Prostate gland (tissue), 2 donors: ENCODE measurements at regions not wholly inside any gene's neighbourhood (a gene's known extent, or its start where the extent isn't known, plus 50 kb on each side); places are given as distances from the start of the nearest gene placed in this dataset.

Experiments
- DNase-seq: peaks from one replicate; pipeline ENCODE4 v3.0.0-alpha.2; 2019; ENCODE audit warnings: low spot score
- H3K27ac ChIP-seq, 2 donors: fragments of 200-600 bp; sonication (generic); 2 replicates each; pipeline ENCODE4 v1.5.1; 2017 to 2019
- H3K27me3 ChIP-seq: fragments of 200-600 bp; sonication (generic); replicated peaks from 2 replicates; pipeline ENCODE4 v1.5.1; 2019; ENCODE audit not compliant: insufficient read depth
- H3K36me3 ChIP-seq, 2 donors: fragments of 200-600 bp; sonication (generic); 1 replicate in 1 of 2; 2 replicates in 1 of 2; pipeline versions ENCODE4 v1.5.1 to v1.8.1; 2017 to 2019
- H3K4me1 ChIP-seq: fragments of 200-600 bp; sonication (generic); replicated peaks from 2 replicates; pipeline ENCODE4 v1.5.1; 2019
- H3K4me3 ChIP-seq, 2 donors: fragments of 200-600 bp; sonication (generic); 2 replicates each; pipeline ENCODE4 v1.5.1; 2017 to 2019
- H3K9me3 ChIP-seq: fragments of 200-600 bp; sonication (generic); 2 replicates; pipeline ENCODE4 v1.5.1; 2017
- POLR2A ChIP-seq: fragments of 450-650 bp; IDR thresholded peaks from one replicate; pipeline ENCODE4 v1.6.1; 2016; ENCODE audit warnings: antibody characterized with exemption, mild to moderate bottlenecking
- POLR2AphosphoS5 ChIP-seq: sonication (generic); formaldehyde crosslinking; IDR thresholded peaks from one replicate; pipeline ENCODE4 v1.6.1; 2017; ENCODE audit warnings: antibody characterized with exemption
- WGBS: methylation state at CpG from one replicate; pipeline ENCODE4 v1.1.5; 2018; 5-methylcytosine and 5-hydroxymethylcytosine counted together
- intact Hi-C: fragments of 100-400 bp; cut with DNase I; formaldehyde crosslinking; loops from one replicate; pipeline ENCODE4 v1.14.2; 2022
- TF ChIP-seq, protein P1 (sequence below), 4 experiments: fragments of 200-600 bp in 2 of 4; fragments of 450-650 bp in 2 of 4; sonication (generic) in 2 of 4; IDR thresholded peaks; 1 replicate in 3 of 4; 2 replicates in 1 of 4; pipeline ENCODE4 v1.5.1; 2016 to 2019; ENCODE audit warnings: antibody characterized with exemption in 4 of 4, mild to moderate bottlenecking in 2 of 4, moderate library complexity in 2 of 4

DNA sequence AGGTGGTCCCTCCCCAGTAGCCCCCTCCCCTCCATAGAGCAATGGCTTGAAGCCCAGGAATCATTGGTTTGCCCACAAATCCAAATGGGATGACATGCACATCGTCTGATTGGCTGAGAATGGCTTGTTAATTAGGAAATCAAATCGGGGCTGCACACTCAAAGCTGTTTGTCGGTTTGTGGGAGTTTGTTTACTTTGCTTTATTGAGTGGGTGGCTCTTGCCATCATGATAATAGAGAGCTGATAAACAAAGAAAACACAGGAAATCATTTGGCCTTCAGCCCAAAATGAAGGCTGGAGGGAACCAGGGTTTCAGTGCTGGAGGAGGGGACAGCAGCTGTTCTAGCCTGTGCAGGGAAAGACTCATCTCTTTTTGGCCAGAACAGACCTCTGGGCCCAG, 316.3 kb downstream of the CBLN1 start:
- H3K4me1 ChIP-seq = no peaks in the 10 kb centered on the region
- intact Hi-C loops = no loop called here
- DNase-seq = no peak
- no peak overlapping the region for H3K27ac ChIP-seq
- no peaks in the 10 kb centered on the region for H3K9me3 ChIP-seq
- no peak for TF ChIP-seq POLR2A
- no peak for TF ChIP-seq POLR2AphosphoS5
- TF ChIP-seq, protein P1, sequence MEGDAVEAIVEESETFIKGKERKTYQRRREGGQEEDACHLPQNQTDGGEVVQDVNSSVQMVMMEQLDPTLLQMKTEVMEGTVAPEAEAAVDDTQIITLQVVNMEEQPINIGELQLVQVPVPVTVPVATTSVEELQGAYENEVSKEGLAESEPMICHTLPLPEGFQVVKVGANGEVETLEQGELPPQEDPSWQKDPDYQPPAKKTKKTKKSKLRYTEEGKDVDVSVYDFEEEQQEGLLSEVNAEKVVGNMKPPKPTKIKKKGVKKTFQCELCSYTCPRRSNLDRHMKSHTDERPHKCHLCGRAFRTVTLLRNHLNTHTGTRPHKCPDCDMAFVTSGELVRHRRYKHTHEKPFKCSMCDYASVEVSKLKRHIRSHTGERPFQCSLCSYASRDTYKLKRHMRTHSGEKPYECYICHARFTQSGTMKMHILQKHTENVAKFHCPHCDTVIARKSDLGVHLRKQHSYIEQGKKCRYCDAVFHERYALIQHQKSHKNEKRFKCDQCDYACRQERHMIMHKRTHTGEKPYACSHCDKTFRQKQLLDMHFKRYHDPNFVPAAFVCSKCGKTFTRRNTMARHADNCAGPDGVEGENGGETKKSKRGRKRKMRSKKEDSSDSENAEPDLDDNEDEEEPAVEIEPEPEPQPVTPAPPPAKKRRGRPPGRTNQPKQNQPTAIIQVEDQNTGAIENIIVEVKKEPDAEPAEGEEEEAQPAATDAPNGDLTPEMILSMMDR (IDR thresholded peaks at IDR 0.05) = no peak
- H3K36me3 ChIP-seq = no peaks in the 10 kb centered on the region
- 16% methylated on average over 3 of the region's 3 CpGs for WGBS
- H3K27me3 ChIP-seq = no peaks in the 10 kb centered on the region
- no peak overlapping the region for H3K4me3 ChIP-seq

DNA sequence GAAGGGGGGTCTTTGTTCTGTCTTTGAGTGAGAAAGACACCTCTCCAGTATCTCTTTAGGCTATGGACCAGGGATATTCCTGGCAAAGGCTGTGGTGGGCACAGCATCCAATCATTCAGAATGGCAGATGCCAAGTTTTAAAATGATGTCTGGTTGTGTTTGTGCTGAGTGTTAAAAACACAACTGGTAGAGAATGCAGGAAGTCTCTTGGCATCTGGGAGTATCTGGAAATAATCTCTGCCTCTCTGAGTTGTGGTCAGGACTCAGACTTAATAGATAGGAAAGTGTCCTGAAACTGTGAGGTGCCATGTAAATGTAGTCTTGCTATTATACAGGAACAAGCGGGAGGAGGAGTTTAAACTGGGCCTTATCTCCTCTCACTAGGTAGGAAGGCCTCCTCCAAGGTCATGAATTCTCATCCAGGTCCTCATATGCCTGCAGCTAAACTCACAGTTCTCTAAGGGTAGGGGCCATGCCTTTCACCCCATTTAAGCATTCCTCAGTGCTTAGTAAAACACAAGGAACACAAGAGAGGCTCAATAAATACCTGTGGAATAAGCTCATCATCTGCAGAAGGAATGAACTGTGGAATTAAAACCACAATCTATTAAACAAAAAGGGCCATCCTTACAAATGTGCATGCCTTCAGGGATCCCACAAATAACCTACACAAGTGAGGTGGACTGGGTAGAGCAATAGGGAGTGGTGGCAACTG, 317.6 kb downstream of the CBLN1 start:
- no peaks in the 10 kb centered on the region for H3K27me3 ChIP-seq
- no peak for TF ChIP-seq POLR2A
- no peak for TF ChIP-seq POLR2AphosphoS5
- TF ChIP-seq, protein P1 (IDR thresholded peaks at IDR 0.05) = no peak
- H3K4me1 ChIP-seq = no peaks in the 10 kb centered on the region
- no peak overlapping the region for H3K27ac ChIP-seq
- H3K36me3 ChIP-seq = no peaks in the 10 kb centered on the region
- WGBS = 54% methylated on average over 1 of the region's 1 CpG
- intact Hi-C loops = no loop called here
- no peak for DNase-seq
- no peak overlapping the region for H3K4me3 ChIP-seq
- H3K9me3 ChIP-seq = no peaks in the 10 kb centered on the region

DNA sequence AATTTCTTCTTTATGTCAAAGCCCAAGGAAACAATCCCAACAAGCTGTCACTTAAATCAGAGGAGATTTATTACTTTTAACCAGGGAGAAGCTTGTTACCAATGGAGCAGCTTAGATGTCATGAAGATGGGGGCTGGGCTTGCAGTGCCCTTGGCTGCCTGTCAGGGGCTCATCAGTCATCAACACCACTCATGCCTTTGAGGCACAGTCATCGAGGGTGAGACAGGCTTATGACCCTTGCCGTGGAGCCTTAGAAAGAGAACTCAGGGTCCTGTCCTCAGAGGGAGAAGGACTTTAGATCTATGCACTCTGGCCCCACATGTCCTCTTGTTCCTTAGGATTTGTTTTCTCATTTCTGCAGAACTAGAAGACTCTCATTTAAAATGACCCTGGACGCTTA, 318.3 kb downstream of the CBLN1 start:
- H3K36me3 ChIP-seq = no peaks in the 10 kb centered on the region
- no peak overlapping the region for H3K4me3 ChIP-seq
- DNase-seq = no peak
- intact Hi-C loops = no loop called here
- H3K4me1 ChIP-seq = no peaks in the 10 kb centered on the region
- TF ChIP-seq POLR2AphosphoS5 = no peak
- TF ChIP-seq, protein P1 (IDR thresholded peaks at IDR 0.05) = no peak
- H3K27me3 ChIP-seq = no peaks in the 10 kb centered on the region
- 55% methylated on average over 3 of the region's 3 CpGs for WGBS
- no peaks in the 10 kb centered on the region for H3K9me3 ChIP-seq
- no peak overlapping the region for H3K27ac ChIP-seq

DNA sequence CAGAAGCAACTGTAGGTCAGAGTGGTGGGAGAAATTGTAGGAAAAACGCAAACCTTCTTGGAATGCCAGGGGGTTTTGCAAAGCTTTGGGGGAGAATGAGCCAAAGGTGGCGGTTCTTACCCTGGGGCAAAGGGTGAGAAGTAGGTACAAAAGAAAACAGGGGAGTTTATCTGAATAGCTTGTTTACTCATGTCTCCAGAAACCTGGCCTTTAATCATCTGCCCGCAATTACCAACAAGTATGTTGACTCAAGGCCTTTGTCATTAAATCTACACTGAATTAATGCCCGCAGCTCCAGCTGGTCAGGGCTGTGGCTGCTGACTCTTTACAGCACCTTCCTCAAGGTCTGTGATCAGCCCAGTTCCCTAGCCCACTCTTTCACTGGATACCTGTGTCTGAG, 320.1 kb downstream of the CBLN1 start:
- Histone ChIP-seq H3K36me3 (no peaks in the 10 kb centered on the region), H3K27ac (no peak overlapping the region), H3K9me3 (no peaks in the 10 kb centered on the region), H3K4me1 (no peaks in the 10 kb centered on the region), H3K27me3 (no peaks in the 10 kb centered on the region), H3K4me3 (no peak overlapping the region)
- TF ChIP-seq POLR2AphosphoS5 = no peak
- no peak for TF ChIP-seq POLR2A
- TF ChIP-seq, protein P1 (IDR thresholded peaks at IDR 0.05) = no peak
- DNase-seq = no peak
- WGBS = 68% methylated on average over 4 of the region's 4 CpGs
- intact Hi-C loops = no loop called here

DNA sequence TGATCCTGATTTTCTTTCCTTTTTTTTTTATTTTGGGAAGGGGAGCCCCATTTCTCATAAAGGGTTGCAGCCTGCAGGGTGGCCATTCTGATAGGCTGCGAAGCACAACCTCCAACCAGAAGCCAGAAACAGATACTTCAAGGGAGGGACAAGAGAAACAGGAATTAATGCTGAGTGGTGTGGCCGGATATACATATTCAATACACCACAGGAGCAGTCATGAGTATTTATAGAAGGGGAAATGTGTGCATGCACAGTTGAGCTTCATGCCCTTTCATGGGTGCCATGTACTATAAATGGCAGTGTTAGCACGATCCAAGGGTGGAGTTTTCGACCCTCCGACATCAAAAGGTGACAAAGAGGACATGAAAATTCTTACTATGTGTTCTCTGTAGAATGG, 320.8 kb downstream of the CBLN1 start:
- TF ChIP-seq, protein P1 (IDR thresholded peaks at IDR 0.05) = no peak
- no peak for TF ChIP-seq POLR2AphosphoS5
- no peak for TF ChIP-seq POLR2A

More for the DNA sequence above, 320.8 kb downstream of the CBLN1 start:
- no peaks in the 10 kb centered on the region for H3K27me3 ChIP-seq
- no peak for DNase-seq
- H3K4me1 ChIP-seq = no peaks in the 10 kb centered on the region
- no peak overlapping the region for H3K4me3 ChIP-seq
- intact Hi-C loops = no loop called here
- H3K9me3 ChIP-seq = no peaks in the 10 kb centered on the region
- 94% methylated on average over 5 of the region's 5 CpGs for WGBS
- no peak overlapping the region for H3K27ac ChIP-seq
- H3K36me3 ChIP-seq = no peaks in the 10 kb centered on the region
